DMS 273 (cell line): ENCODE measurements at regions not wholly inside any gene's neighbourhood (a gene's known extent, or its start where the extent isn't known, plus 50 kb on each side); places are given as distances from the start of the nearest gene placed in this dataset.
"Not testable (repeated sequence)": the region's sequence is repeated elsewhere in the genome, so short reads cannot be mapped to it uniquely, and the experiment has no call there.

ENCODE experiments used
- DNase-seq: peaks from one replicate; lab custom pipeline; 2025; ENCODE audit not compliant: unreplicated experiment; lab: John Stamatoyannopoulos, UW

DNA sequence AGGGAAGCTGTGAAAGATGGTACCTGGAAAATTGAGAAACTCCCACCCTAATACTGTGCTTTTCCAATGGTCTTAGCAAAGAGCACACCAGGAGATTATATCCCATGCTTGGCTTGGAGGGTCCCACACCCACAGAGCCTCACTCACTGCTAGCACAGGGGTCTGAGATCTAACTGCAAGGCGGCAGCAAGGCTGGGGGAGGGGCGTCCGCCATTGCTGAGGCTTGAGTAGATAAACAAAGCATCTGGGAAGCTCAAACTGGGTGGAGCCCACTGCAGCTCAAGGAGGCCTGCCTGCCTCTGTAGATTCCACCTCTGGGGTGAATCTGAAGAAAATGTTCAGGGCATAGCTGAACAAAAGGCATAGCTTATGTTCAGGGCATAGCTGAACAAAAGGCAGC lies 510.6 kb upstream of the LMO3 start:
- not testable (repeated sequence) for DNase-seq

DNA sequence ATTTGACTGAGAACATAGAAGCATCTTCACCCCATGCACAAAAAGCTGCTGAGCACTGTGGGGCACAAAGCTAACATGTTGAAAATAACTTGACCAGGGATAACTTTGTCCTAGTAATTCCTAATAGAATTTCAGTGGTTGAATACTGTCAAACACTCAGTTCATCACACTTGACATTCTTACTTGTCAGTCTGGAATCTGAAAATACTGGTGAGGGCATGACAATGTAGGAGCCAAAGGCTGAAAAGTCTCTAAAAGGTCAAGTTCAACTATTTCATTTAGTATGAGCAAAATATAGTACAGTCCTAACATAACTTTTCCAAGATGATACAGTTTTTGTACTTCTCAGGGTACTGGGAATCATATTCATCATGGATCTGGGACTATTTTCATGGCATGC lies 504.4 kb upstream of the LMO3 start:
- no peak for DNase-seq

DNA sequence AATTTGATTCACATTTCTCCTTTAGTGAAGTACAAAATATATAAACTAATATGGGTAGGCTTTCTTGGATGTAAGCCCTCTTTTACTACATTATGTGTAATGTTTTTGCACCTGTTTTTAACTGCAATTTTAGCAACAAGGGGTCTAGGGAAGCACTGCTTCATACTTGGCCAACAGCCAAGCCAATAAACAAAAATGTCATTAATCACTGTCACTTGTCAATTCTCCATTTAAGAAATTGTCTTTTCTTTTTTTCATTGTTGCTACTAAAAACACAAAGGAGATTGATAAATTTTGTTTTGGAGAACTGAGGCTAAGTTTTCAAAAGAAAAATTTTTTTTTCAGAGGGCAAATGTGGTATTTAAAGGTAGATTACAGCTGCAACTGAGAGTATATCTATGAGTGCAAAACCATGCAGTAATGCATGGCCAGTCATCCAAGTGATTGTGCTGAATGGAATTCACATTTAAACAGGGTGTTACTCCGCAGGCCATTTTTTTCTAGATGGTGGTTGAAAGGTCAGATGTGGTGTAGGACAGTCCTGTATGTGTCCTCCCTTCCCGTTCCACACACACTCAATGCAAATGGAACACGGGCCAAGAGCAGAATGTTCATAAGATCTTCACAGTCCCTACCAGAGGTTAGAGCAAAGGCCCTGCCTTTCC lies 503.0 kb upstream of the LMO3 start:
- no peak for DNase-seq

DNA sequence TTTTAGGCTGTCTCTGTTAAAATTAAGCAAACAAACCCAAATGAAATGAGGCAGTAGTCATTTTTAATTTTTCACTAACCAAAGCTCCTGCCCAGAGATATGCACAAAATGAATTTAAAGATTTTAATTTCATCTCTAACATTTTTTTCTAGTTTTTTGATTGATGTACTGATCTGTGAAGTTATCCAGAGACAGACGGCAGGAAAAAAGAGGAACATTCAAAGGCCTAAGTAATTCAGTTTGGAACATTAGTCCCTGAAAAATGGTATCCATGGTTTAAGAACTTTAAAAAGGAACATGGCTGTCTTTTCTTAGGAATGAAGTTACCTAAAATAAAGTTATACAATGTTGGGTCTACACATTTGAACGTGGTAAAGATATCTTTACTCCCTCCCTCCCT lies 498.8 kb upstream of the LMO3 start:
- DNase-seq = no peak

DNA sequence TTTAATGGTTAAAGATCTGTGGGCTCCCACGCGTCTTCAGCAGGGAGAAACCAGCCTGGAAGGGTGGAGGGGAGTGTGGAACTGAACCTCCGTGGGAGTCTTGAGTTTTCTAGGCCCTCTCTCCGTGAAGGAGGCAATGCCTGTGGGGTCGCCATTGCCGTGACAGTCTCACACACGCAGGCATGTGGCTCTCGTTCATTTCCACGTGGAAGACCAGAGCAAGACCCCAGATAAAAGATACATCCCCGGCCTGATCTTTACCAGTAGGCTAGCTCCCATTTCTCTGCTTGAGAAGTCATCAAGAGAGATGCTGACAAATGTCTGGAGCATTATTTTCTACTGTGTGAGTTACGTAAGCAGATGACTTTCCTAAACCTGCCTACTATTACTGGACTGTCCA lies 491.7 kb upstream of the LMO3 start:
- peak; percentile 0 for DNase-seq

DNA sequence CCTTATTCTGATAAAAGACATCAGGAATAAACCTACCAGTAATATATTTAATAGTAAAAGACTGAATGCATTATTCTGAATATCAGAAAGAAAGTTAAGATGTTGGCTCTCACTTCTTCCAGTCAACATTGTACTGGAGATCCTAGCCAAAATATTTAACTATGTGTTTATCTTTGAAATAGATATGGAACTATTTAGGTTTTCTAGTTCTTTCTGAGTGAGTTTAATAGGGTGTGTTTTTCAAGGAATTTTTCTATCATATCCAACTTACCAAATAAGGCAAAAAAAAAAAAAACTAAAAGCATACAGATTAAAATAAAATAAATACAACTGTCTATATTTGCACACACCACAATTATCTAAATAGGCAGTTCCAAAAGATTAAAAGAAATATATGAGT lies 478.9 kb upstream of the LMO3 start:
- DNase-seq = no peak

DNA sequence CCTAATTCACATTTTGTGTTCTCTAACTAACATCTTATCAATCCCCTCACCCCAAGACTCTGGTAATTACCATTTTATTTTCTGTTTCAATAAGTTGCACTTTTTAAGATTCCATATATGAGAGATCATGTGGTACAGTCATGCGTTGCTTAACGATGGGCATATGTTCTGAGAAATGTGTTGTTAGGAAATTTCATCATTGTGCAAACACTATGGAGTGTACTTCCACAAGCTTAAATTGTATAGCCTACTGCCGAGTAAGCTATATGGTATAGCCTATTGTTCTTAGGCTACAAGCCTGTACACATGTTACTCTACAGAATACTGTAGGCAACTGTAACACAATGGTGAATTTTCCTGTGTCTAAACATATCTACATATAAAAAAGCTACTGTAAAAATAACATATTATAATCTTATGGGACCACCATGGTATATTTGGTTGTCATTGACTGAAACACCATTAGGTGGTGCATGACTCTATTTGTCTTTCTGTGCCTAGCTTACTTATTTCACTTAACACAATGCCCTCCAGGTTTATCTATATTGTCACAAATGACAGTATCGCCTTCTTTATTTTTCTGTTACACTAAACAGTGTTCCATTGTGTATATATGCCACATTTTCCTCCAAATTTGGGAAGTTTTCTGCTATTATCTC lies 473.4 kb upstream of the LMO3 start:
- no peak for DNase-seq

DNA sequence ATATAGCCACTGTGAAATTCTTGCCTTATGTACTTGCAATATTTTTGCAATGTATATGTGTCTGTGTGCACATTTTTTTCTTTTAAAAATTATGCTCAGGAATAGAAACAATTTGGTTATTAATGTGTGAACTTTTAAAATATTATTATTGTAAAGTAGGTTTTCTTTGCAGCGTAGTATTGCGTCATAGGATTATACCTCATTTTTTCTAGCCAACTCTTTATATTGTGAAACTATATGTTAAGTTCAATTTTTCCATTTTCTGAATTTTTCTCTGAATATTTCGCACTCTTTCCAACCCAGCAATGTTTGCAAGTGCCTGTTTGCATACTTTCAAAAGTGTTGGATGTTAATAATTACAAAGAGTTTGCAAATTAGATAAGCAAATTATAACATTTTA lies 471.6 kb upstream of the LMO3 start:
- DNase-seq = no peak

DNA sequence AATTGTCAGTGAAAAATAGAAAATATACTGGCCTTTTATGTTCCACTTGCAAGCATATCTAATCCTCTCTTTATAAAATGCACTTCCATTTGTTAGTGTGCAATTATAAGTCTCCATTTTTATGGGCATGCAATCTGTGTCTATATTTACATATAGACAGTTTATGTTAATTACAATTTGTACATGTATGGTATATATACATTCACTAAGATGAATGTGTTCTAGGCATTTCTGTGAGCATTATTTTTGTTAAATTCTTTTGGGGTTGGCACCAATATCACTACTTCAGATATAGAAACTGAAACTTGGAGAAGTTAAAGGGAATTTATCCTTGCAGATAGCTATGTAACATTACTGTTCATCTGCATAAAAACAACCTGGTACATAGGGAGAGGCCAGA lies 470.8 kb upstream of the LMO3 start:
- DNase-seq = no peak

DNA sequence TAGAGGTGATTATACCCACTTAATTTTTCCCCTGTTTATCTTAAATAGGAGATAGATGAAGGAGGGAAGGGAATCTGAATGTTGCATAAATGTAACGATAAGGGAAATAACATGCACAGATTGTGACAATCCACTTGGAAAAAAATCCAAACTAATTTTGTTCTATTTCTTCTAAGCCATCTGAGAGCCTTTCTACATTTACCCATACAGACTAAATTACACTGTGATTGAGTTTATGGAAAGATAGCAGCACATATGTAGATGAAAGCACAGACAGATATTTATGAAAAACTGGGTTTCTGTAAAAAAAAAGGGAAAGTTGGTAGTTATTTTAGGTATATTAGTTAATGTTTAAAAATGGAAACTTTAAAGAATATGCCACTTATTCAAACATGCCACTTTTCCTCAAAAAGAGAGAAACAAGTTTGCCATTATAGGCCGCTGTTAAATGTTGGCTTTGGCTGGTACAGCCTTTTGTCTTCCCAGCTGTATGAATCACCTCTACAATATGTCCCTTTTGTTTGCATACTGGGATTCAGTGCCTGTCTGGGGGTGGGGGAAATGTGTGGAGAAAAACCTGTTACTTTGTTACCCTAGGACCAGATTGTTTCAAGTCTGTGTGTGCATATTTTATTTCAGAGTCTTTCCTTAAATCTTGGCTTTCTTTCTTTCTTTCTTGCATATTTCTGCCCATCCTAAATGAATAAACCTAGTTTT lies 470.2 kb upstream of the LMO3 start:
- DNase-seq = no peak

DNA sequence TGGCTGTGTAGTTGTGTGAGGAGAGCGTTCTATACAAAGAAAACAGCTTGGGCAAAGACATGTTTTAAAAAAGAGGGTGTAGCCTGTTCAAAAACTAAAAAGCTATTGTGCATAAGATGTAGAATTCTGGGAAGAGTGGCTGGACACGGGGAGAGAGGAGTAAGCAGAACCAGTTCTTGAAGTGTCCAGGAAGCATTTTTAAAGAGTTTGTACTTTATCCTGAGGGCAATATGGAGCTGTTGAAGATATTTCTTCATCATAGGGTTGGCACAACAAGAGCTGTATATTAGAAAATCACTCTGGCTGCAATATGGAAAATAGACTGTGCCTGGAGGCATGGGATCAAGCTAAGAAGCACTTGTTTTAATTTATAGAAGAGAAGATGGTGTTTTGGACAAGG lies 458.9 kb upstream of the LMO3 start:
- DNase-seq = no peak

DNA sequence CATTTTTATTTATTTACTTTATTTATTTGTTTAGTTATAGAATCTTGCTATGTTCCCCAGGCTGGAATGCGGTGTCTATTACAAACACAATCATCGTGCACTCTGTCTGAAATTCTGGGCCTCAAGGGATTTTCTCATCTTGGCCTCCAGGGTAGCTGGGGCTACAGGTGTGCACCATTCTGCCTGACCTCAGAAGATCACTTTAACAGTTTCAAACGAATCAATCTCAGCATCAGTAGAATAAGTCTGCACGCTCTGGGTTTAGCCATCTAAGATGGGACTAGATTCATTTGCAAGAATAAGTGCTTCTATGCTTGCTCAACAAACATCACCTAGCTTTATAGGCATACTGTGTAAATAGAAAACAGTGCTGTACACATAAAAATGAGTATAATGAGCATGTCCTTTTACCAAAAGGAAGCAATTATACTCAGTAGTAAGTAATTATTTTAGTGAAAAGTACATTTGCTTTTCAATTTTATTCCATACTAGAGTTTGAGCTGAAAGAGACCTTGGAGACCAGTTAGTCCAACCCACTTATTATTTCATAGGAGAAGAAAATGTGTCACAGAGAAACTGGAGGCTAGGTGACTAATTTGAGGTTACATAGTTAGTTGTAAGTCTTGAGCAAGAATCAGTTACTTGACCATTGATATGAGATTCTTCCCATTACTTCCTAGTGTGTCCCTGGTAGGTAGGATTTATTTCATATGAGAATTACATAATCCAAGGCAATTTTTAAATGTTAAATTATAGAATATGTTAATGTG lies 456.5 kb upstream of the LMO3 start:
- DNase-seq = no peak

DNA sequence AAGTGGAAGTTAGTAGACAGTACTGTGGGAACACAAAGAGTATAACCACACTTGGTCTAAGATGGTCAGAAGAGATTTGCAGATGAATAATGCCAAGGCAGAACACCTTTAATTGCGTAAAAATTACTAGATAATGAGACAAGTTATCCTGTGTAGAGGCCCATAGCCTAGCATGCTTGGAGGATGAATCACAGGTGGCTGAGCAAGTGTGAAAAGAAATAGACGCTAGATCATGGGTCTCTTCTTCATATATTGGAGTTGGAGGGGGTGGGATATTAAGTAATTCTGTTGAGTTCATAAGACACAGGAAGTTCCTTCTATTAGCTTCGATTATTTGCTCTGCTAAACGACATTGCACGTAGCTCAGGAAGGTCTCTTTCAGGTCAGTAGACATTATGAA lies 454.3 kb upstream of the LMO3 start:
- DNase-seq = no peak

DNA sequence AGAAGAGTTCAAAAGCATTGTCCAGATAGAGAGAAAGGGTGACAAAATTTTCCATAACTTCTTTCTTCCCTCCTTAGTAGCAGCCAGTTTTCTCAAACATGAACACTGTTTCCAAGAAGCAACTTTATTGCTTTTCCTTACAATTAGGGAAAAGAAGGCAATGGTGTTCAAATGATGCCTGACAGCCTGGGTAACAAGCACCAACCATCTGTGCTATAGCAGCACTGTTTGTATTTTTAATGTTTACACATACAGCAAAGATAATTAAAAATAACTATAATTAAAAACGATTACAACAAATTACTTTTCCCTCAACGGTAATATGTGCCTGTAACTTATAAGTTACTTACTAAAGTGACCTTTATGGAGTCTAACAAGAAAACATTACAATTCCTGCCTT lies 450.6 kb upstream of the LMO3 start:
- no peak for DNase-seq

DNA sequence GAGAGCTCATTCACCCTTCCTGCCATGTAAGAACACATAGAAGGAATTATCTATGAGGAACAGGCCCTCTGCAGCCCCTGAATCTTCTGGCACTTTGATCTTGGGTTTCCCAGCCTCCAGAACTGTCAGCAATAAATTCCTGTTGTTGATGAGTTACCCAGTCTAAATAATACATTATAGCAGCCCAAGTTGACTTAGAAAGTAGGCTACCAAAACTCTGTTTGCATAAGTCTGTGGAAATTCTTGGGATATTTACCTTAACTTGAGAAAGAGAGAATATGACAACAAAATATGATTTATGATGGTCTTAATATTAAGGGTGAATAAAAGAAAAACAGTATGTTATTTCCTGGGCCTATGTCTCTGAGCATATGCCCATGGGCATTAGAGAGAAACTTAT lies 433.0 kb upstream of the LMO3 start:
- DNase-seq = no peak

DNA sequence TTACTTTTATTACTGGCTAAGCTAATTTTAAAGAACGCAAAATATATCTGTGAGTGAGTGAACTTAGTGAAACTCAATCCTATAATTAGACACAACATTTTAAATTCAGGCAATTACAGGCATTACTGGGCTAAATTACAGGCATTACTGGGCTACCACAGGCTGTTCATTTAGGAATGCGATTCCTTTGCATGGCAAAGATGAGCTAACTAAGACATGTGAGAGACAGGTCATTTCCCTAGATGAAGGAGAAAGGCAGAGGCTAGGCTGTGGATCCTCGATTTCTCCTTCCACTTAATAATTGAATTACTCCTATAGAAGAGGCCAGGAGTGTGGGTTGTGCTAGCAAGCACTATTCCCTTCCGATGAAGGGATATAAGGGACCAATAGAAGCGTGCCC lies 429.4 kb upstream of the LMO3 start:
- no peak for DNase-seq

DNA sequence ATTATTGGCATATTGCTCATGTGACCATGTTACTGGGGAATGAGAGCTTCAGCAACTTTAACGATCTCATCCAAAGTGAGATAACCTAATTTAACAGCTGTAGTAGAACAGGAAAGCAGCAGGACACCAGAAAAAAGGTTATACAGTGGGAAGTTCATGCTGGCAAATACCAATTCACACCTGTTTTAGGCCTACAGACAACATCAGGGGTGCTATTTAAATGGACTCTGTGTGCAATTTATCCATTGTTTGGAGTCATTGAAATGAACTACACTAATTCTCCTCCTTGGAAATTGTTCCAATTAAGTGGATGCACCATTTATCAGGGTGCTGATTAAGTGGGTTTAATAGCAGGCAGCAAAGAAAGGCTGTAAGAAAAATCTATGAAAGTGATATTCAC lies 424.4 kb upstream of the LMO3 start:
- no peak for DNase-seq

DNA sequence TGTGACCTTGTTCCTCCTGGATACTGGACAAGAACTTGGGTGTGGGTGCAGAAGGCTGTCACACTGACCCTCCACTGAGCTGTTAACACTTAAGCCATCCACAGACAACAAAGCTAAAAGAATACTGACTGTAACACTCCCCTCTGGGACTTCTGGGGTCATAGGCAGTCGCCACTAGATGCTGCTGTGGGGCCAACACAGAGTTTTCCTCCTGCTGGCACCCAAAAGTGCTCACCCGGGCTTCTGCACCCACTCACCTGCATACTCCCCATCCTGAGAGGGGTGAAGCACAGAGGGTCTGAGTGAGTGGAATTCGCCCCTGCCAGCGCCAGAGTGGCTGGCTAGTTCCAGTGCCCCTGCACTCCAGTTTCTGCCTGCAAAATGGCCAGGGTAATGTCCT lies 422.4 kb upstream of the LMO3 start:
- DNase-seq = no peak

DNA sequence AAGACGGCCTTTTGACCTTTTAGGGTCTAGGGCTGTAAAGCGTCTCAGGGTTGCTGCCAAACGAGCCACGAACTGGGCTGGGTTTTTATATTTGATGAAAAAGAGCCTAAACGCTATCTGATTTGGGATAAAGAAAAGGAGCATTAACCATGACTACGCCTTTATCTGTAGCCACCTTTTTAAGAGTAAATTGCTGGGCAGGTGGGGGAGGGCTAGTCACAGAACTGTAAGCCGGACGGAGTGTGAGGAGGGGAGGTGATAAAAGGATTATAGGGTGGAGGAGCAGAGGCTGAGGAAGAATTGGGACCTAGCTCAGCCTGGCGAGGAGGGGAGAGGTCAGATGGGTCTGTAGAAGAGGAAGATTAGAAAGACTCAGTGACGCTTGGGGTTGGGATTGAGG lies 419.5 kb upstream of the LMO3 start:
- DNase-seq = not testable (repeated sequence)

DNA sequence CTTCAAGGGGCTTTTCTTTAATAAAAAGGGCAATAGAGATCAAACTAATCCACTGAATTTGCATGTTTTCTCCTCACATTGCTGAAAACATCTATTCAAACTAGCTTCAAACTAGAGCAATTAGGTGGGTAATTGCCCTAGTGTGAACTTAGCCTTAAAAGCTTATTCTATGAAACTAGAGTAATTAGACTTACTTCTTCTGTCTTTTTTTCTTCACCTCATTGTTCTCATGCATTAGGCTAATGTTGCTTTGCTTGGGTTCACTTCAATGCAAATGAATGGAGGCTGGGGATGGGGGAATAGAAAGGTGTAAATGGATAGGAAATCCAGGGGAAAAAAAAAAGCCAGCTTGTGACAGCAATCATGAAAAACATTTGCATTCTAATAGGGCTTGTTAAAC lies 414.8 kb upstream of the LMO3 start:
- DNase-seq = no peak

DNA sequence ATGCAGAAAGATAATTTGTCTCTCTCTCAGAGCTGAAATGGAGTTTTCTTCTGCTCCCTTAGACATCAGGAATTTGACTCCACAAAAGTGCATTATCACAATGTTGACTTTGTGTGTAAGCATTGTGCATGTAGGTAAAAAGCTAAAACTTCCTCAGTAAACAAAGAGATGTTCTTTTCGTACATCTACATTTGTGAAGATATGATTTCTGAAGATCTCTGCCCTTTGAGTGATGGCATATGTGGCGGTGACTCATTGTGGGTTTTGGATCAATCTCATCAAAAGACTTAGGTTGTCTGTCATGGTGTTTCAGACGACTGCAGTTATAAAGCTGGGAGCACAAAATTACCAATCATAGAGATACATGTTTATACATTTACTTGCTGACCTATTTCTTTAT lies 411.4 kb upstream of the LMO3 start:
- DNase-seq = no peak
